IPS-NIHi7 (cell line): ENCODE measurements at regions not wholly inside any gene's neighbourhood (a gene's known extent, or its start where the extent isn't known, plus 50 kb on each side); places are given as distances from the start of the nearest gene placed in this dataset.

Experiments
- DNase-seq: peaks from one replicate; pipeline ENCODE4 v3.0.0; 2012; ENCODE audit warnings: mixed read lengths; ENCODE audit errors: extremely low spot score

- DNase-seq: no peak
These were observed 102.2 kb upstream of the IL6 start for GRCh38 chr7:22624781-22625180.

DNA sequence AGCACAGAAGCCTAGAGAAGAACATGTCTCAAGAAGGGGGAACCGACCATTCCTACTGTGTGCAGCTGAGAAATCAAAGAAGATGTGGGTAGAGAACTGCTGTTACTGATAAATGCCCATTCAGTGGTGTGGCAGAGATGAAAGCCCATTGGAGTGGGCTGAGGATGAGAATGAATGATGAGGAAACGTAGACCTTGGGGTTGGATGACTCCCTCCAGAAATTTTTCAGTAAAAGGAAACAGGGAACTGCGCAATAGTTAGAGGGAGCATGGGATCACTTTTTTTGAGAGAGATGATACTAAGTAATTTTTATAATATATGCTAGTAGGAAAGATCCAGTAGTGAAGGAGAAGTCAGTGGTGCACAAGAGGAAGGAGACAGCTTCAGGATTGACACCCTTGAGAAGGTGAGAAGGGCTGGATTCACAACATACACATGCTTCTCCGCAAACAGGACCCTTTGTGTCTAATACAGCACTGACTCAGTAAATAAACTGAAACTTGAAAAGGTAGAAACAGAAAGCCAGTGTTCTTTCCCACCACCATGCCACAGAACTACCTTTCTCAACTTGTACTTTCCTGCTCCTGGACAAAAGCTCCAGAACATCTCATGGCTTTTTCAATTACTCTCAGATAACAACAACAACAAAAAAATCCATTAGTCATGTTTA is 104.7 kb upstream of the IL6 start:
- peak; percentile 1 for DNase-seq

DNA sequence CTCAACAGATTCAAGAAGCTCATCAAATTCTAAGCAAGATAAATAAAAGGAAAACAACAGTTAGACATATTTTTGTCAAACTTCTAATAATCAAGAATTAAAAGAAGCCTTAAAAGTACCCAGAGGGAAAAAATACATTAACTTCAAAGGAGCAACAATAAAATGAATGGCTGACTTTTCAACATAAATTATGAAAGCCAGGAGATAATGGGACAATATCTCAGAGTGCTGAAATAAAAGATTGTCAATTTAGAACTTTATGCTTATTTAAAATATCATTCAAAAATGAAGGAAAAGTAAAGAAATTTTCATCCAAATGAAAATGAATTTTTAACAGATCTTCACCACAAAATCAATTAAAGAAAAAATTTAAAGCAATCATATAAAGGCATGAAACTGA is 108.5 kb upstream of the IL6 start:
- no peak for DNase-seq

DNA sequence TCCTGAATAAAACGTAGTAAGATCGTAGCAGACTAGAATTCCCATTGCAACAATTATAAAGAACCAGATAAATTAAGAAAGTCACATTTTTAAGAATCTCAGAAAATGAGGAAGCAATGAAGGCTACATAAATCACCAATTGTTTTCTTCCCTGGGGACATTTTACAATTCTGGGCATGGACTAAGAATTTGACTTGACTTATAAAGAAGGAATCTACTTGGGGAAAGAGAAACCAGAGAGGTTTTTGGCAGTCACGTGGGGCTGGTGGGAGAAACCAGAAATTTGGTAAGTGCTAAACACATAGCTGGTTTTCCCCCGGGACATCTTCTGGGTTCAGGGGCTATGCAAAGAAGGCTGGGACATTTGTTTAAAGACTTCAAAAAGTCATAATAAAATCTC is 109.8 kb upstream of the IL6 start:
- no peak for DNase-seq

- no peak for DNase-seq
These were observed 113.5 kb upstream of the IL6 start for GRCh38 chr7:22613496-22613895.

GRCh38 chr7:22612776-22613175 is 112.8 kb upstream of the STEAP1B start:
- DNase-seq: no peak

DNA sequence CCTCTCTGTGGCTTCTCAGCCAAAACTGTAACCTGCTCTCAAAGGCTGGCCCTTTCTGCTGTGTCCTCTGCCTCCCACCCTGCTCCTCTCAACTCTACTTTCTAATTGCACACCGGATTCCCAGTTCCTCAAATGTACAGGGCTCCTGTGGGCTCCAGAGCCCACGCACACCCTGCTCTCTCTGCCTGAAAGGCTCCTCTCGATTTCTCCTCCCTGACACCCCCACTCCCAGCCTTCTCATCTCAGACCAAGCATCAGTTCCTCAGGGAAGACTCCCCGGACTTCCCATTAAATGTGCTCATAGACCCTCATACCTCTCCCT is 111.7 kb upstream of the STEAP1B start:
- DNase-seq: no peak

GRCh38 chr7:22610951-22611757 is 111.2 kb upstream of the STEAP1B start:
- no peak for DNase-seq

DNA sequence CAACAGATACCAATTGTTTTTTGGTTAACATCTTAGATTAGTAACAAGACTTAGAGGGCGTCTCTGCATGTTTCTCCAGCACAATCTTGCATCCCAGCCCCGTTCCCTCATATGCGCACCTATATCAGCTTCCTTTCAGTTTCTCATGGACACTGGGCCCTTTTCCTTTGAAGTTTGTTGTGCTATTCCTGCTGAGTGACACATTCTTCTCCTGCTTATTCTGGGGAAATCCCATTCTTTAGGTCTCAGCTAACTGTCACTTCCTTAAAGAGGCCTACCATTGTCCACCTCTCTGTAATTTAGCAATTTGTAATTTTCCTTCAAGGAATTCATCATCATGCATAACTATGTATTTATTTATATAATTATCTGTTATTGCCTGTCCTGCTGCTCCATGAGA is 110.3 kb upstream of the STEAP1B start:
- no peak for DNase-seq

GRCh38 chr7:22607180-22607579 is 107.2 kb upstream of the STEAP1B start:
- no peak for DNase-seq

- DNase-seq: no peak
These were observed 104.3 kb upstream of the STEAP1B start for GRCh38 chr7:22604246-22604645.

- DNase-seq: no peak
These were observed 102.0 kb upstream of the STEAP1B start for GRCh38 chr7:22601812-22602565.

DNA sequence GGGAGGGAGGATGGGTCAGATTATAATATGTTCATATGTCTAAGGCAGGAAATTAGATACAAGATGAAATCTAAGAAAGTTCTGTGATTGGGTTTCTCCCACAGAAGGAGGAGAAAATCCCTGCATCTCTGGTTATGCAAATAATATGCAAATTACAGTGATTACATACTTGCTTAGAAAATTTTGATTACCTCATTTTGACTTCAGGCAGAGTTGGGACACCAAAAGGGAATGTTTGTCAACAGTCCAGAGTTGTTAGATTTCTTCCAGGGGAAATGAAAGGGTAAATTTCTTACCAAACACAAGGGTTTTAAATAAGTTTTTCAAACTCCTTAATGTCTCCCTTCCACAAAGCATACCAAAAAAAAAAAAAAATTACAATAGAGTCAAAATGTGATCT is 101.4 kb upstream of the STEAP1B start:
- no peak for DNase-seq

- DNase-seq: no peak
These were observed 101.0 kb upstream of the STEAP1B start for GRCh38 chr7:22601003-22601402.

GRCh38 chr7:22598318-22598920 is 98.4 kb upstream of the STEAP1B start:
- no peak for DNase-seq

DNA sequence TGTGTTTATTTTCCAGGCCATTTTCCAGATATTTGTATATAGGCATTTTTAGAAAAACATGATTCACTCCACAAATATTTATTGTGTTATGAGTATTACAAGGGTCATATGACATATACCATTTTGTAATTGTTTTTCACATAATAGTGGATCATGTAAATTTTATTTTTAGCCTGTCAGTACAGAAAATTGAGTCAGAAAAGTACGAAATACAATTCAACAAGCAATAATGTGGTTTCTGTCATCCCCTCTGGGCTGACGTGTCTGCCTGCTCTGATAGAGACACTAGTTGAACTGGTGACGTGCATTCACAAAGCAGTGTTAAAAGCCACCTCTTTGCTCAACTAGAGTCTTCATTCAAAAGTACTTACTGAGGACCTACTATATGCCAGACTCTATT is 97.9 kb upstream of the STEAP1B start:
- DNase-seq: no peak

GRCh38 chr7:22596763-22597400 is 96.9 kb upstream of the STEAP1B start:
- no peak for DNase-seq

- no peak for DNase-seq
These were observed 94.0 kb upstream of the STEAP1B start for GRCh38 chr7:22594020-22594419.

- no peak for DNase-seq
These were observed 91.3 kb upstream of the STEAP1B start for GRCh38 chr7:22591271-22591670.

GRCh38 chr7:22589641-22590201 is 89.7 kb upstream of the STEAP1B start:
- no peak for DNase-seq

GRCh38 chr7:22588351-22588750 is 88.4 kb upstream of the STEAP1B start:
- no peak for DNase-seq

DNA sequence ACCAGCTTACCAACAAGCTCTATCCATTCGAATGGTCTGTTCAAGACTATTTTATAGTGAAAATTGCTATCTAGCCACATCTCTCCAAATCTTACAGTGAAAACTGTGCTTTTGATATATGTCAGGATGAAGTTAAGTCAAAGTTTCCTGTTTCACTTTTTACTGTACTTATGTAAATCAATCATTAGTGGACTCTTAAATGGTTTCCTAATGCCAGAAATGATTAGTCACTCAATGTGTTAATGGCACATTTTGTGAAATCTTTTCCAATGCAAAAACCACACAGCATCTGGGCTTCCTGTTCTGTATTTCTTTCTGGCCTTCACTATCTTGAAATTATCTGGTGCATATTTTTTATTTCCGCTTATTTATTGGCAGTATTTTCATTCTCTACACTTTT is 87.3 kb upstream of the STEAP1B start:
- DNase-seq: no peak
